Activated CD4-positive, alpha-beta T cell treated with anti-CD3 and anti-CD28 coated beads, Interleukin-2, amount 10 ng/mL, durations not matched to agents 7 days and 5 days (primary cell): ENCODE measurements at regions not wholly inside any gene's neighbourhood (a gene's known extent, or its start where the extent isn't known, plus 50 kb on each side); places are given as distances from the start of the nearest gene placed in this dataset.
"Not testable (repeated sequence)": the region's sequence is repeated elsewhere in the genome, so short reads cannot be mapped to it uniquely, and the experiment has no call there.

Experiments used
- CTCF ChIA-PET: fragments of 350-600 bp; sonication (Branson Sonifier 250); formaldehyde crosslinking; loops from one replicate; lab custom pipeline; 2021; ENCODE audit warnings: antibody characterized with exemption; lab: Charles Lee
- POLR2A ChIA-PET: fragments of 350-600 bp; sonication (Branson Sonifier 250); formaldehyde crosslinking; loops from one replicate; lab custom pipeline; 2021; ENCODE audit warnings: antibody characterized with exemption; lab: Charles Lee
- DNase-seq: peaks from one replicate; pipeline ENCODE4 v3.0.0-alpha.2; 2020
- H3K27ac Mint-ChIP-seq: one replicate; pipeline ENCODE4 v1.8.0; 2021; ENCODE audit warnings: mild to moderate bottlenecking, moderate library complexity, mixed read lengths
- H3K27me3 Mint-ChIP-seq: one replicate; pipeline ENCODE4 v1.8.0; 2021; ENCODE audit warnings: mixed read lengths
- H3K36me3 Mint-ChIP-seq: one replicate; pipeline ENCODE4 v1.8.0; 2021; ENCODE audit warnings: low read depth, mixed read lengths
- H3K4me1 Mint-ChIP-seq: one replicate; pipeline ENCODE4 v1.8.0; 2021; ENCODE audit warnings: mixed read lengths
- H3K4me3 Mint-ChIP-seq: one replicate; pipeline ENCODE4 v1.8.0; 2021; ENCODE audit warnings: mild to moderate bottlenecking, moderate library complexity, mixed read lengths
- H3K9me3 Mint-ChIP-seq: one replicate; pipeline ENCODE4 v1.8.0; 2021; ENCODE audit warnings: mixed read lengths

DNA sequence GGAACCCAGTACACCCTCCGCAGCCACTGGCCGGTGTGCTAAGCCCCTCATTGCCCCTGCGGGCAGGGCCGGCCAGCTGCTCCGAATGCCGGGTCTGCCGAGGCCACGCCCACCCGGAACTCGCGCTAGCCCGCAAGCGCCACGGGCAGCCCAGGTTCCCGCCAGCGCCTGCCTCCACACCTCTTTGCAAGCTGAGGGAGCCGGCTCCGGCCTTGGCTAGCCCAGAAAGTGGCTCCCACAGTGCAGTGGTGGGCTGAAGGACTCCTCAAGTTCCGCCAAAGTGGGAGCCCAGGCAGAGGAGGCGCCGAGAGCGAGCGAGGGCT lies 81.4 kb upstream of the BCHE start:
- Mint-ChIP-seq H3K4me1 (no peaks in the 10 kb centered on the region), H3K9me3 (peaks cover 14% of the 10 kb centered on the region), H3K4me3 (no peak overlapping the region), H3K27me3 (no peaks in the 10 kb centered on the region), H3K36me3 (no peaks in the 10 kb centered on the region), H3K27ac (no peak overlapping the region)
- ChIA-PET POLR2A (no interaction called here), CTCF (no interaction called here)
- no peak for DNase-seq

GRCh38 chr3:165917938-165918656 lies 80.9 kb upstream of the BCHE start:
- H3K36me3 Mint-ChIP-seq, DNase-seq, POLR2A ChIA-PET, H3K27ac Mint-ChIP-seq, H3K27me3 Mint-ChIP-seq, CTCF ChIA-PET, H3K4me1 Mint-ChIP-seq, H3K4me3 Mint-ChIP-seq: not testable (repeated sequence)
- peaks cover 14% of the 10 kb centered on the region for H3K9me3 Mint-ChIP-seq

DNA sequence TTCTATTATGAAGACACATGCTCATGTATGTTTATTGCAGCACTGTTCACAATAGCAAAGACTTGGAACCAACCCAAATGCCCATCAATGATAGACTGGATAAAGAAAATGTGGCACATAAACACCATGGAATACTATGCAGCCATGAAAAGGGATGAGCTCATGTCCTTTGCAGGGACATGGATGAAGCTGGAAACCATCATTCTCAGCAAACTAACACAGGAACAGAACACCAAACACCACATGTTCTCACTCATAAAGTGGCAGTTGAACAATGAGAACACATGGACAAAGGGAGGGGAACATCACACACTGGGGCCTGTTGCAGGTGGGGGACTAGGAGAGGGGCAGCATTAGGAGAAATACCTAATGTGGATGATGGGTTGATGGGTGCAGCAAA lies 77.9 kb upstream of the BCHE start:
- H3K4me1 Mint-ChIP-seq, DNase-seq, POLR2A ChIA-PET, H3K4me3 Mint-ChIP-seq, H3K36me3 Mint-ChIP-seq, CTCF ChIA-PET, H3K27me3 Mint-ChIP-seq, H3K27ac Mint-ChIP-seq: not testable (repeated sequence)
- H3K9me3 Mint-ChIP-seq, result peaks cover 14% of the 10 kb centered on the region

- no peaks in the 10 kb centered on the region for H3K36me3 Mint-ChIP-seq
- no peaks in the 10 kb centered on the region for H3K4me1 Mint-ChIP-seq
- peaks cover 11% of the 10 kb centered on the region for H3K9me3 Mint-ChIP-seq
- CTCF ChIA-PET, result no interaction called here
- no peaks in the 10 kb centered on the region for H3K27me3 Mint-ChIP-seq
- H3K27ac Mint-ChIP-seq, result no peak overlapping the region
- POLR2A ChIA-PET, result no interaction called here
- H3K4me3 Mint-ChIP-seq, result no peak overlapping the region
- no peak for DNase-seq
These were observed 66.8 kb upstream of the BCHE start for GRCh38 chr3:165903885-165904630.

DNA sequence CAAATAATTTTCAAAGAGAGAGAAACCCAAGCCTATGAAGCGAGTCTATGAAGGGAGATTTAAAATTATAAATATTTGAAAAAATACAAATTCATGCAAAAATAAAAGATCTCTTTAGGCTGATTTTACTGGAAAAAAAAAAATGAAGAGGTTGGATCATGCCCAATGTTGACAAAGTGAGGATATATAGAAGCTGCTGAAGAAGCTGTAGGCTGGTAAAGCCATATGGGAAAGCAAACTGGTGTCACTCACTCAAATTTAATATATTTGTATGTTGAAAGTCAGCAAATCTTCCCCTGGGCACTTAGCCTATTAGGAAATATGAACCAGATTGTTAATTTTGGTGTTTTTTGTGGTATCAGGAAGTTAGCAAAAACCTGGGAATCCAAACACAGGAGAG lies 61.8 kb upstream of the BCHE start:
- Mint-ChIP-seq H3K36me3 (no peaks in the 10 kb centered on the region), H3K4me1 (no peaks in the 10 kb centered on the region), H3K9me3 (peaks cover 5% of the 10 kb centered on the region), H3K27ac (no peak overlapping the region), H3K27me3 (no peaks in the 10 kb centered on the region), H3K4me3 (no peak overlapping the region)
- no peak for DNase-seq
- ChIA-PET POLR2A (no interaction called here), CTCF (no interaction called here)

DNA sequence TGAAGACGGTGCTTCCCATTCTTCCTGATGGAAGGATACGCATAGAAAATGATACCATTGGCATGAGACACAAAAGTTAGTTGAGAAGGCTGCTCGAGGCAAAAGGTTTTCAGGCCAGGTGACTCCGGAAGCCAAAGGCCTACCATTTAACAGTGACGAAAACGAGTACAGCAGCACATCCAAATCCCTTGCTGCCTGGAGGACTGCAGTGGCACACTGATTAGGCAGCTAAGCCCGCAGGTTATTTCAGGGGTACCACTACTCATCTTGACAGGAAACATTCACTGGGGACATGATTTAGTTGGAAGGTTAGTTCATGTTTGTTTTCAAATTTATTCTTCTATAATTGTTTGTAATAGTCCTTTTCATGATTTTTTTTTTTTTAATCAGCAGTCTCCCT lies 59.9 kb upstream of the BCHE start:
- H3K36me3 Mint-ChIP-seq, result no peaks in the 10 kb centered on the region
- H3K4me1 Mint-ChIP-seq, result no peaks in the 10 kb centered on the region
- no peaks in the 10 kb centered on the region for H3K27me3 Mint-ChIP-seq
- H3K27ac Mint-ChIP-seq, result no peak overlapping the region
- CTCF ChIA-PET, result no interaction called here
- DNase-seq, result no peak
- no peaks in the 10 kb centered on the region for H3K9me3 Mint-ChIP-seq
- POLR2A ChIA-PET, result no interaction called here
- no peak overlapping the region for H3K4me3 Mint-ChIP-seq

DNA sequence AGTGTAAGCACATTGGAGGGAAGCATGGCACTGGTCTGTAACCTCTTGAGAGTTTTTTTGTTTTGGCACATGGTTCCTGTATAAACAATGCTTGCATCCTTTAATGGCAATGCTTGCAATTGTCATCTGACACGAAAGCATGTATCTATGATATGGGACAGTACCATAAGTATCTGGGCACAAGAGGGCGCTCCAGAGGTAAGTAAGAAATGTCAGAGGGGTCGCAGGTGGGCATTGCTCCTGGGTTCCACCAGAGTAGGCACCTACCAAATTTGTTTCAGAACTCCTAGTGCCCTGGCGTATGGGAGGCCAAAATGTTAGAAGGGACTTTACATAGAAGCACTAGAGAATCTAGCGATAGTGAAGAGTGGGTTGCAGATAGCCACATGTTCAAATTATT lies 58.7 kb upstream of the BCHE start:
- ChIA-PET CTCF (no interaction called here), POLR2A (no interaction called here)
- Mint-ChIP-seq H3K36me3 (no peaks in the 10 kb centered on the region), H3K9me3 (no peaks in the 10 kb centered on the region), H3K27ac (no peak overlapping the region), H3K27me3 (no peaks in the 10 kb centered on the region), H3K4me3 (no peak overlapping the region), H3K4me1 (no peaks in the 10 kb centered on the region)
- DNase-seq, result no peak

GRCh38 chr3:165892565-165892964 lies 55.3 kb upstream of the BCHE start:
- no peak for DNase-seq
- H3K4me1 Mint-ChIP-seq, result no peaks in the 10 kb centered on the region
- no peaks in the 10 kb centered on the region for H3K27me3 Mint-ChIP-seq
- H3K9me3 Mint-ChIP-seq, result no peaks in the 10 kb centered on the region
- CTCF ChIA-PET, result no interaction called here
- no peak overlapping the region for H3K27ac Mint-ChIP-seq
- POLR2A ChIA-PET, result no interaction called here
- H3K4me3 Mint-ChIP-seq, result no peak overlapping the region
- no peaks in the 10 kb centered on the region for H3K36me3 Mint-ChIP-seq
